ENCODE measurements at regions not wholly inside any gene's neighbourhood (a gene's known extent, or its start where the extent isn't known, plus 50 kb on each side); places are given as distances from the start of the nearest gene placed in this dataset.

DNA sequence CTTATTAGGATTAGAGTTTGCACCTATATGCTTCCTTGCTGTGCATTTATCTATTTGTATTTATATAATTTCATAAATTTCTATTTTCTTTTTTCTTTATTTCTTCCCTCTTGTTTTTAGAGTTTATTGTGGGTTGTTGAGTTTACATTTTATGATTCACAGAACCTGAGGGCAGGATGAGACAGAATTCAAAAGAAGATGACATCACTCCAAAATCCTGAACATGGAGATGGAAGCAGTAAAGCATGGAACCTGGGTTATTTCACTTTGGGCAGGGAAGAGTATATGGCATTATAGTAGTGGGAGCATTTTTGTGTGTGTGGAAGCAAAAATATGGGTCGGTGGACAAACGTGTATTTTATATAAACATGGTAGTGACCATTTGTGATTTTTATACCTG, 157.5 kb downstream of the RFX6 start:
- Histone ChIP-seq H3K9ac (ENCODE audit: low read depth, low read length, poor library complexity, severe bottlenecking) (no peak overlapping the region), H3F3A (ENCODE audit: low read depth) (no peaks in the 10 kb centered on the region), H4K20me1 (ENCODE audit: insufficient read depth, low read length, poor library complexity, severe bottlenecking) (no peaks in the 10 kb centered on the region), H2AFZ (ENCODE audit: low read length) (no peak overlapping the region), H3K9me2 (replicated peaks; ENCODE audit: low read depth, low read length) (no peaks in the 10 kb centered on the region), H3K79me2 (ENCODE audit: insufficient read depth, low read length) (no peaks in the 10 kb centered on the region), H3K27me3 (ENCODE audit: insufficient read depth, low read length, poor library complexity, severe bottlenecking) (no peaks in the 10 kb centered on the region), H3K4me1 (ENCODE audit: insufficient read depth, low read length, poor library complexity, severe bottlenecking) (no peaks in the 10 kb centered on the region), H3K36me3 (ENCODE audit: insufficient read depth, low read length) (no peaks in the 10 kb centered on the region), H3K4me2 (ENCODE audit: low read depth, low read length, poor library complexity, severe bottlenecking) (no peak overlapping the region), H3K9me3 (ENCODE audit: insufficient read depth, low read depth, low read length) (no peaks in the 10 kb centered on the region), H3K4me3 (ENCODE audit: low read length, poor library complexity, severe bottlenecking) (no peak overlapping the region)
- TF ChIP-seq EZH2phosphoT487 (IDR thresholded peaks at IDR 0.05; ENCODE audit: borderline replicate concordance), result no peak
- TF ChIP-seq, protein P1, sequence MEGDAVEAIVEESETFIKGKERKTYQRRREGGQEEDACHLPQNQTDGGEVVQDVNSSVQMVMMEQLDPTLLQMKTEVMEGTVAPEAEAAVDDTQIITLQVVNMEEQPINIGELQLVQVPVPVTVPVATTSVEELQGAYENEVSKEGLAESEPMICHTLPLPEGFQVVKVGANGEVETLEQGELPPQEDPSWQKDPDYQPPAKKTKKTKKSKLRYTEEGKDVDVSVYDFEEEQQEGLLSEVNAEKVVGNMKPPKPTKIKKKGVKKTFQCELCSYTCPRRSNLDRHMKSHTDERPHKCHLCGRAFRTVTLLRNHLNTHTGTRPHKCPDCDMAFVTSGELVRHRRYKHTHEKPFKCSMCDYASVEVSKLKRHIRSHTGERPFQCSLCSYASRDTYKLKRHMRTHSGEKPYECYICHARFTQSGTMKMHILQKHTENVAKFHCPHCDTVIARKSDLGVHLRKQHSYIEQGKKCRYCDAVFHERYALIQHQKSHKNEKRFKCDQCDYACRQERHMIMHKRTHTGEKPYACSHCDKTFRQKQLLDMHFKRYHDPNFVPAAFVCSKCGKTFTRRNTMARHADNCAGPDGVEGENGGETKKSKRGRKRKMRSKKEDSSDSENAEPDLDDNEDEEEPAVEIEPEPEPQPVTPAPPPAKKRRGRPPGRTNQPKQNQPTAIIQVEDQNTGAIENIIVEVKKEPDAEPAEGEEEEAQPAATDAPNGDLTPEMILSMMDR (conservative IDR thresholded peaks at IDR 0.05; ENCODE audit: low read length), result no peak

DNA sequence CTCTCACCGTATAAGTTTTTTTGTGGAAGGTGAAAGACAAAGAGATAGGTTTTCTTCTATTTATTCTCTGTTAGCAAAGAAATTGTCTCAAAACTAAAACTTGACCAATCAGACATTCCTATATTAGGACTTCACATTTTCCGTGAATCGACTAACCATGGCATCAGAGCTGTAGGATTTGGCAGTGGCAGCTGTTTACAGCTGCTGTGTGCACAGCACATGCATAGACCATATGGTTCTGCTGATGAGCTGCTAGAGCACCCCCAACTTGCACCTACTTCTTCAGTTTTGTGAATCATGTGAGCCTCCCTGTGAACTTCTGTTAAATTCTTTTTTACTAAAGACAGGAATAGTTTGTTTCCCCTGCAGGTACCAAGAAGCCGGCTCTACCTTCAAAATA, 157.9 kb downstream of the RFX6 start:
- Histone ChIP-seq H3K9me3 (ENCODE audit: insufficient read depth, low read depth, low read length) (no peaks in the 10 kb centered on the region), H3K4me1 (ENCODE audit: insufficient read depth, low read length, poor library complexity, severe bottlenecking) (no peaks in the 10 kb centered on the region), H3K36me3 (ENCODE audit: insufficient read depth, low read length) (no peaks in the 10 kb centered on the region), H2AFZ (ENCODE audit: low read length) (no peak overlapping the region), H3K27me3 (ENCODE audit: insufficient read depth, low read length, poor library complexity, severe bottlenecking) (no peaks in the 10 kb centered on the region), H4K20me1 (ENCODE audit: insufficient read depth, low read length, poor library complexity, severe bottlenecking) (no peaks in the 10 kb centered on the region), H3K4me2 (ENCODE audit: low read depth, low read length, poor library complexity, severe bottlenecking) (no peak overlapping the region), H3K9me2 (replicated peaks; ENCODE audit: low read depth, low read length) (no peaks in the 10 kb centered on the region), H3K9ac (ENCODE audit: low read depth, low read length, poor library complexity, severe bottlenecking) (no peak overlapping the region), H3K4me3 (ENCODE audit: low read length, poor library complexity, severe bottlenecking) (no peak overlapping the region), H3K79me2 (ENCODE audit: insufficient read depth, low read length) (no peaks in the 10 kb centered on the region), H3F3A (ENCODE audit: low read depth) (no peaks in the 10 kb centered on the region)
- TF ChIP-seq EZH2phosphoT487 (IDR thresholded peaks at IDR 0.05; ENCODE audit: borderline replicate concordance), result no peak
- TF ChIP-seq, protein P1 (conservative IDR thresholded peaks at IDR 0.05; ENCODE audit: low read length), result no peak

- Histone ChIP-seq H3K4me1 (ENCODE audit: insufficient read depth, low read length, poor library complexity, severe bottlenecking) (no peaks in the 10 kb centered on the region), H3K79me2 (ENCODE audit: insufficient read depth, low read length) (no peaks in the 10 kb centered on the region), H3K36me3 (ENCODE audit: insufficient read depth, low read length) (no peaks in the 10 kb centered on the region), H4K20me1 (ENCODE audit: insufficient read depth, low read length, poor library complexity, severe bottlenecking) (no peaks in the 10 kb centered on the region), H3K9me2 (replicated peaks; ENCODE audit: low read depth, low read length) (no peaks in the 10 kb centered on the region), H3K4me2 (ENCODE audit: low read depth, low read length, poor library complexity, severe bottlenecking) (no peak overlapping the region), H3K4me3 (ENCODE audit: low read length, poor library complexity, severe bottlenecking) (no peak overlapping the region), H3K9ac (ENCODE audit: low read depth, low read length, poor library complexity, severe bottlenecking) (no peak overlapping the region), H2AFZ (ENCODE audit: low read length) (no peak overlapping the region), H3K9me3 (ENCODE audit: insufficient read depth, low read depth, low read length) (no peaks in the 10 kb centered on the region), H3K27me3 (ENCODE audit: insufficient read depth, low read length, poor library complexity, severe bottlenecking) (no peaks in the 10 kb centered on the region), H3F3A (ENCODE audit: low read depth) (no peaks in the 10 kb centered on the region)
- TF ChIP-seq, protein P1 (conservative IDR thresholded peaks at IDR 0.05; ENCODE audit: low read length), result no peak
- TF ChIP-seq EZH2phosphoT487 (IDR thresholded peaks at IDR 0.05; ENCODE audit: borderline replicate concordance), result no peak
These were observed 173.3 kb downstream of the RFX6 start for GRCh38 chr6:117050301-117050700.
